ENCODE measurements at regions not wholly inside any gene's neighbourhood (a gene's known extent, or its start where the extent isn't known, plus 50 kb on each side); places are given as distances from the start of the nearest gene placed in this dataset.

DNA sequence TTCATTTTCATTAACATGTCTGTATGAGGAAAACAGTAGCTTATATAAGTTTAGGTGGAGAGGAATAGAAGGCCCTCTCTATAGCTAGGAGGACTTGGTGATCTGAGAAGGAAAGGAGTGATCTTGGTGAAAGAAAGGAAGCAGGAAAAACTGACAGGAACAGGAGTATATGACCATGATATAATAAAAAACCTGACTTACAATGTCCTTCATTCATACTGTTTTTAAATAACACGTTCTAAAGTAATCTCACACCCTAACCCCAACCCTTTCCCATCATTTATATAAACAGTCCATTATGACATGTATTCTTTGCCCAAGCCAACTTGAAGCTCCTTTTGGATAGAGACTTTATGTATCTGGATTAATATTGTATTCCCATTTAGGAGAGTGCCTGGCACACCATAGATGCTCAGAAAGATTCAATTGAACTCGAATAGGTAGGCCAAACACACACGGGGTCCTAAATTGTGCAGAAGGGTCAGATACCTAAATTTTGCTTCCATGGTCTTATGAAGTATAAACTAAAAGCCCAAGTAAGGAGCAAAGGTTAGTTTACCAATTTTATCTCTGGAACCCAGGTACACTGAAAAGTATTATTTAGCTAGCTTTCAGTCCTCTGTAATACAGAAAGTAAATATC, 75.9 kb downstream of the OR2B2 start:
- Histone ChIP-seq H3K4me2 (ENCODE audit: insufficient read depth, low read length) (peak overlapping the region; percentile 84), H3K9me1 (replicated peaks; ENCODE audit: control insufficient read depth, extremely low read depth, insufficient read depth, low read length) (no peaks in the 10 kb centered on the region), H2AFZ (ENCODE audit: low read depth, low read length) (peak overlapping the region; percentile 10), H3K4me1 (ENCODE audit: control insufficient read depth, extremely low read depth, insufficient read depth, low read length) (peaks cover 18% of the 10 kb centered on the region), H3K9ac (replicated peaks; ENCODE audit: extremely low read depth, insufficient read depth, low read length) (peak overlapping the region; percentile 97), H3K4me3 (replicated peaks in 1 of 3; ENCODE audit: insufficient read depth in 1 of 3, low read depth in 1 of 3, low read length in 3 of 3) (peak overlapping the region in 2 of 3 experiments; percentile 59 to 86), H3K79me2 (ENCODE audit: control insufficient read depth, insufficient read depth, low read length) (no peaks in the 10 kb centered on the region), H3K9me3 (replicated peaks; ENCODE audit: control insufficient read depth, insufficient read depth, low read length) (no peaks in the 10 kb centered on the region), H3K27ac (ENCODE audit: insufficient read depth, low read depth, low read length) (peak overlapping the region; percentile 95), H4K20me1 (replicated peaks; ENCODE audit: control insufficient read depth, extremely low read depth, insufficient read depth, low read length) (no peaks in the 10 kb centered on the region), H3K36me3 (ENCODE audit: control insufficient read depth in 2 of 2, extremely low read depth in 1 of 2, insufficient read depth in 2 of 2, low read length in 2 of 2) (no peaks in the 10 kb centered on the region), H3K27me3 (ENCODE audit: control insufficient read depth in 2 of 2, insufficient read depth in 2 of 2, low read length in 2 of 2) (no peaks in the 10 kb centered on the region)
- DNase-seq (ENCODE audit: low read depth, low spot score) (peak; percentile 14), FAIRE-seq (peak; percentile 18)
- dilution Hi-C loops (cut with MboI; ENCODE audit: extremely low pct_ligation_motif_present, low sequenced_read_pairs), result no loop called here
- CTCF ChIA-PET, result interaction anchor here (1.1 to 5.7 kb wide), 9 partner anchors 12 to 84 kb away, joined by 3 to 44 read pairs (median 10); a partner anchor contains a TSS
- TF ChIP-seq, protein P1, sequence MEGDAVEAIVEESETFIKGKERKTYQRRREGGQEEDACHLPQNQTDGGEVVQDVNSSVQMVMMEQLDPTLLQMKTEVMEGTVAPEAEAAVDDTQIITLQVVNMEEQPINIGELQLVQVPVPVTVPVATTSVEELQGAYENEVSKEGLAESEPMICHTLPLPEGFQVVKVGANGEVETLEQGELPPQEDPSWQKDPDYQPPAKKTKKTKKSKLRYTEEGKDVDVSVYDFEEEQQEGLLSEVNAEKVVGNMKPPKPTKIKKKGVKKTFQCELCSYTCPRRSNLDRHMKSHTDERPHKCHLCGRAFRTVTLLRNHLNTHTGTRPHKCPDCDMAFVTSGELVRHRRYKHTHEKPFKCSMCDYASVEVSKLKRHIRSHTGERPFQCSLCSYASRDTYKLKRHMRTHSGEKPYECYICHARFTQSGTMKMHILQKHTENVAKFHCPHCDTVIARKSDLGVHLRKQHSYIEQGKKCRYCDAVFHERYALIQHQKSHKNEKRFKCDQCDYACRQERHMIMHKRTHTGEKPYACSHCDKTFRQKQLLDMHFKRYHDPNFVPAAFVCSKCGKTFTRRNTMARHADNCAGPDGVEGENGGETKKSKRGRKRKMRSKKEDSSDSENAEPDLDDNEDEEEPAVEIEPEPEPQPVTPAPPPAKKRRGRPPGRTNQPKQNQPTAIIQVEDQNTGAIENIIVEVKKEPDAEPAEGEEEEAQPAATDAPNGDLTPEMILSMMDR (IDR thresholded peaks at IDR 0.05; ENCODE audit: extremely low read depth in 1 of 2, insufficient read depth in 1 of 2, low read depth in 1 of 2, low read length in 2 of 2), result no peak
- TF ChIP-seq POLR2AphosphoS5 (IDR thresholded peaks at IDR 0.05; ENCODE audit: insufficient read depth, low read depth, low read length) (no peak), POLR2A (IDR thresholded peaks at IDR 0.05; ENCODE audit: low read depth, low read length) (no peak), MYC (IDR thresholded peaks at IDR 0.05; ENCODE audit: low read depth, low read length) (no peak), FOS (IDR thresholded peaks at IDR 0.05; ENCODE audit: borderline replicate concordance, insufficient read depth, low read length) (no peak), EZH2 (IDR thresholded peaks at IDR 0.05; ENCODE audit: borderline replicate concordance, low read depth, low read length, severe bottlenecking) (no peak), GATA2 (IDR thresholded peaks at IDR 0.05; ENCODE audit: insufficient read depth, insufficient read length, low read depth, low read length) (no peak), JUN (IDR thresholded peaks at IDR 0.05; ENCODE audit: borderline replicate concordance, insufficient read depth, insufficient read length, low read depth) (no peak)
- TF ChIP-seq, protein P2, sequence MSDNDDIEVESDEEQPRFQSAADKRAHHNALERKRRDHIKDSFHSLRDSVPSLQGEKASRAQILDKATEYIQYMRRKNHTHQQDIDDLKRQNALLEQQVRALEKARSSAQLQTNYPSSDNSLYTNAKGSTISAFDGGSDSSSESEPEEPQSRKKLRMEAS (IDR thresholded peaks at IDR 0.05; ENCODE audit: insufficient read depth, insufficient read length), result no peak
- BruUV-seq (replicated peaks), result no TSS peak
- intact Hi-C loops (cut with micrococcal nuclease), result loop anchor here (10.0 kb wide), 1 partner anchor 1811 kb away; a partner anchor contains a TSS
- POLR2A ChIA-PET, result interaction anchor here (2.4 to 5.3 kb wide), 6 partner anchors 12 to 57 kb away, joined by 28 to 129 read pairs (median 64); a partner anchor contains a TSS

All from endothelial cell of umbilical vein (primary cell).